ENCODE measurements at regions not wholly inside any gene's neighbourhood (a gene's known extent, or its start where the extent isn't known, plus 50 kb on each side); places are given as distances from the start of the nearest gene placed in this dataset.

- TF ChIP-seq, protein P1, sequence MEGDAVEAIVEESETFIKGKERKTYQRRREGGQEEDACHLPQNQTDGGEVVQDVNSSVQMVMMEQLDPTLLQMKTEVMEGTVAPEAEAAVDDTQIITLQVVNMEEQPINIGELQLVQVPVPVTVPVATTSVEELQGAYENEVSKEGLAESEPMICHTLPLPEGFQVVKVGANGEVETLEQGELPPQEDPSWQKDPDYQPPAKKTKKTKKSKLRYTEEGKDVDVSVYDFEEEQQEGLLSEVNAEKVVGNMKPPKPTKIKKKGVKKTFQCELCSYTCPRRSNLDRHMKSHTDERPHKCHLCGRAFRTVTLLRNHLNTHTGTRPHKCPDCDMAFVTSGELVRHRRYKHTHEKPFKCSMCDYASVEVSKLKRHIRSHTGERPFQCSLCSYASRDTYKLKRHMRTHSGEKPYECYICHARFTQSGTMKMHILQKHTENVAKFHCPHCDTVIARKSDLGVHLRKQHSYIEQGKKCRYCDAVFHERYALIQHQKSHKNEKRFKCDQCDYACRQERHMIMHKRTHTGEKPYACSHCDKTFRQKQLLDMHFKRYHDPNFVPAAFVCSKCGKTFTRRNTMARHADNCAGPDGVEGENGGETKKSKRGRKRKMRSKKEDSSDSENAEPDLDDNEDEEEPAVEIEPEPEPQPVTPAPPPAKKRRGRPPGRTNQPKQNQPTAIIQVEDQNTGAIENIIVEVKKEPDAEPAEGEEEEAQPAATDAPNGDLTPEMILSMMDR (IDR thresholded peaks at IDR 0.05; ENCODE audit: insufficient read depth, low read length, poor library complexity, severe bottlenecking) = no peak
- TF ChIP-seq EZH2phosphoT487 (conservative IDR thresholded peaks at IDR 0.05; ENCODE audit: low read length) = no peak
Observed at GRCh38 chr2:82803307-82803706, 1655.8 kb downstream of the SUCLG1 start.

Measured in SU-DHL-6 (cell line).